SK-N-MC (cell line): ENCODE measurements at regions not wholly inside any gene's neighbourhood (a gene's known extent, or its start where the extent isn't known, plus 50 kb on each side); places are given as distances from the start of the nearest gene placed in this dataset.

ENCODE experiments used
- DNase-seq: peaks from one replicate; pipeline ENCODE4 v3.0.0-alpha.2; 2011; ENCODE audit warnings: low read depth, low spot score
- H3K27ac ChIP-seq: fragments of 200-600 bp; sonication (generic); 2 replicates; pipeline ENCODE4 v1.5.1; 2016; ENCODE audit warnings: mixed run types
- H3K36me3 ChIP-seq: fragments of 200-600 bp; sonication (generic); 2 replicates; pipeline ENCODE4 v1.6.1; 2017; ENCODE audit warnings: antibody characterized with exemption, low read length, mixed read lengths; ENCODE audit not compliant: insufficient read depth
- H3K4me3 ChIP-seq: fragments of 200-600 bp; sonication (generic); 2 replicates; pipeline ENCODE4 v1.5.1; 2016
- H3K9ac ChIP-seq: fragments of 200-600 bp; sonication (generic); 2 replicates; pipeline ENCODE4 v1.8.0; 2017; ENCODE audit warnings: mixed run types, mixed read lengths; ENCODE audit not compliant: insufficient read length
- H3K9me3 ChIP-seq: fragments of 200-600 bp; sonication (generic); 2 replicates; pipeline ENCODE4 v1.6.1; 2017; ENCODE audit warnings: low read depth, mild to moderate bottlenecking, antibody characterized with exemption, low read length, moderate library complexity, mixed read lengths
- EZH2 ChIP-seq: fragments of 200-600 bp; sonication (generic); IDR thresholded peaks from one replicate; pipeline ENCODE4 v1.6.1; 2017; ENCODE audit warnings: antibody characterized with exemption
- FOXP2 ChIP-seq: optimal IDR thresholded peaks from 2 replicates; pipeline ENCODE3; 2011; ENCODE audit warnings: mild to moderate bottlenecking, moderate library complexity; ENCODE audit not compliant: insufficient read depth; ENCODE audit errors: extremely low read length, control extremely low read depth
- POLR2AphosphoS5 ChIP-seq: IDR thresholded peaks from 2 replicates; pipeline ENCODE4 v1.6.1; 2012; ENCODE audit warnings: mild to moderate bottlenecking, low read depth, low read length, borderline replicate concordance

DNA sequence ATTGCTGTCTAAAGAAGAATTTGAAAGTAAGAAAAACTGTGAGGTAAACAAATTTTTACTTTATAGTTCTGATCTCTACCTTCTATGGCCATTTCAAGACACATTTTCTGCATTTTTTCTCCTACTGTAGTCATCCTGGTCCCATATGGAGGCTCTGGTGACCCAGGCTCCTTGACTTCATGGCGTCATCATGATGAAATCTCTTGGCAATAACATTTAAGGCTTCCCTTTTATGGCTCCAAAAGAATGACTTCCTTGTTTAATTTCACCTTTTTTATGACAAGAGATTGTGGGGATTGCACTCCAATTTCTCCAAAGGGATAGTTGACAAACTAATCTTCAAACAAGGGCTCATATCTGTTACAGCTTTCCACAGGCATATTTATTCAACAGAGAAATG lies 143.0 kb upstream of the SCN7A start:
- no peaks in the 10 kb centered on the region for H3K9me3 ChIP-seq
- no peaks in the 10 kb centered on the region for H3K36me3 ChIP-seq
- H3K9ac ChIP-seq = no peak overlapping the region
- DNase-seq = no peak
- H3K4me3 ChIP-seq = no peak overlapping the region
- TF ChIP-seq EZH2 (no peak), FOXP2 (no peak), POLR2AphosphoS5 (no peak)
- no peak overlapping the region for H3K27ac ChIP-seq

DNA sequence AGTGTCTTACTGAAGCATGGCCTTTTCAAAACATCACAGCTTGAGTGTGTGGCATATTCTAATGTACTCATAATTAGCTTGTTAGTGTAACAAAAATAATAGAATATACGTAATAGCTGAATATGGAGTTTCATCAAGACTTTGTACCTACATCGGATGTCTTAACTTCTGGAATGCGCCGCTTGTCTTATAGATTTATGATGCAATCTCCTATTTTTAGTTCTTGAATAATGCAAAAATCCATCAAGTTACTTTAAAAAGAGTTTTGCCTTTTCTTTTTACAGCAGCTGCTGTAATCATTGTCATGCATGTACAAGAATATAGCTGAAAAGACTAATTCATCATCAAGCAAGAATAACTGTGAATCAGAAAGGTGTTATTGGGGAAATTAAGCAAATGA lies 140.7 kb upstream of the SCN7A start:
- no peak for TF ChIP-seq POLR2AphosphoS5
- no peak for DNase-seq
- Histone ChIP-seq H3K36me3 (no peaks in the 10 kb centered on the region), H3K27ac (no peak overlapping the region), H3K9me3 (no peaks in the 10 kb centered on the region), H3K9ac (no peak overlapping the region), H3K4me3 (no peak overlapping the region)

DNA sequence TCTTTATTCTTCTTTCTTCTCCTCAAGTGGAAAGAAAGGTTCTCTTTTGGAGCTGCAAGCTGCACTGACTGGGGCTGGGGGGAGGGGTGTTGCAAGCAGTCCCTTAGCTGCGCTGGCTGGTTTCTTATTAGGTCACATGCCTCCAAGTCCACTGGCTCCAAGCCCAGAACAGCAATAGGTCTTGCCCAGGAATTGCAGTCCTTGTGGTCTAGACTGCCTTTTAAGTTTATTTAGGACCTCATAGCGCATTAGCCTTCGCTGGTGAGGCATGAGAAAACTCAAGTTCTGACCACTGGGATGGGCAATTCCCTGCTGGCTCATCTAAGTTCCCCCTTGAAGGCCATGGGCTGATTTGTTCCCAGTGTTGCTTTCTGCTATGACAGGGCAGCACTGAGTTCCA lies 138.6 kb upstream of the SCN7A start:
- H3K36me3 ChIP-seq = no peaks in the 10 kb centered on the region
- no peak overlapping the region for H3K9ac ChIP-seq
- TF ChIP-seq EZH2 (no peak), POLR2AphosphoS5 (no peak), FOXP2 (no peak)
- DNase-seq = no peak
- H3K27ac ChIP-seq = no peak overlapping the region
- no peaks in the 10 kb centered on the region for H3K9me3 ChIP-seq
- no peak overlapping the region for H3K4me3 ChIP-seq

DNA sequence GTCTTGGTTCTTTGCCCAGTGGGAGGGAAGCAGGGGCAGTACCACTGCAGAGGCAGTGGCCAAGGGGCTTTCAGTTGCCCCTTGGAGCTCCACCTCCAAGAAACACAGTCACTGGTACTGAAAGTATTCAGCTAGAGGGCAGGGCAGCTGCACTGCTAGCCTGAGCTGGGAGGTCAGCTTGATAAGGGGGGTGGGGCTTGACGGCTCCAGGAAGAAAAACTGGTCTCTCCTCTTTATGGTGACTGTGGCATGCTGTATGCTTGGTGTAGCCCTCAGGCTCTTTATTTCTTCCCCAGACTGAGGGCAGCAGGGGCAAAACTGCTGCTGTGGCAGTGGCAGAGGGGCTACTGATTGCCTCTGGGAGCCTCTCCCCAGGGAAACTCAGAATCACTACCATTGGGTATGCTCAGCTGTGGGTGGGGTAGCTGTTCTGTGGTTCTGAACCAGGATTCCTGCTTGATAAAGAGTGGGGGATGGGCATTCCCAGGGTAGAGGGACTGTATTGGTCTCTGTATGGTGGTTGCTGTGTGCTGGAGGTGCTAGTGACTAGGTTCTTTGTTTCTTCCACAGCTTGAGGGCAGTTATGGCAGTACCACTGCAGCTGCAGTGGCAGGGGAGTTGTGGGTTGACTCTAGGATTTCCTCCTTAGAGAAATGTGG lies 134.6 kb upstream of the SCN7A start:
- no peaks in the 10 kb centered on the region for H3K36me3 ChIP-seq
- no peak for TF ChIP-seq FOXP2
- TF ChIP-seq EZH2 = no peak
- no peak for TF ChIP-seq POLR2AphosphoS5
- DNase-seq = no peak
- peaks cover 2% of the 10 kb centered on the region; the same call in 1 of the 2 replicates for H3K9me3 ChIP-seq
- H3K9ac ChIP-seq = no peak overlapping the region
- no peak overlapping the region for H3K27ac ChIP-seq
- no peak overlapping the region for H3K4me3 ChIP-seq

DNA sequence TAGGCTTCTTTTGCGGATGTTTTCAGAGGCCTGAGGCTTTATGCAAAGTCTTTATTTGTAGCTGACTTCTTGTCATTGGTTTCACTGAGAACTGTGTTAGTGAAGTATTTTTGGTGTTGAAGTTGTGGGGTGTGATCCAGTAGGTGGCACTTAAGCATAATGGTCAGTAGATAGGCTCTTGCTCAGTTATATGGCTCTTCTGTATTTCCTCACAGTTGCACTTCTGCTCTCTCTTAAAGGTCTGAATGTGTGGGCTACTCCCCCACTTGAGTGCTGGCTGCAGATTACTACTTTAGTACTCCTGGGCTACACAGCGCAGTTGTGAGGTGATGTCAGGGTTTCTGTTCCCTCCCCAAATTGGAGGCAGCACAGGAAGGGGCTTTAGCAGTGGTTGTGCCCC lies 133.8 kb upstream of the SCN7A start:
- no peak overlapping the region for H3K9ac ChIP-seq
- no peak overlapping the region for H3K27ac ChIP-seq
- H3K36me3 ChIP-seq = no peaks in the 10 kb centered on the region
- TF ChIP-seq EZH2 (no peak), POLR2AphosphoS5 (no peak), FOXP2 (no peak)
- H3K9me3 ChIP-seq = peaks cover 4% of the 10 kb centered on the region; the same call in 1 of the 2 replicates
- H3K4me3 ChIP-seq = no peak overlapping the region
- DNase-seq = no peak

DNA sequence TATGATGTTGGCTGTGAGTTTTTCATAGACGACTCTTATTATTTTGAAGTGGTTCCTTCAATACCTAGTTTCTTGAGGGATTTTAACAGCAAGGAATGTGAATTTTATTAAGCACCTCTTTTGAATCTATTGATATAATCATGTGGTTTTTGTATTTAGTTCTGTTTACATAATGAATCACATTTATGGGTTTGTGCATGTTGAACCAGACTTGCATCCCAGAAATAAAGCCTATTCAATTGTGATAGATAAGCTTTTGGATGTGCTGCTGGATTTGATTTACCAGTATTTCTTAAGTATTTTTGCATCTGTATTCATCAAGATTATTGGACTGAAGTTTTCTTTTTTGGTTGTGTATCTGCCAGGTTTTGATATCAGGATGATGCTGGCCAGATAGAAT lies 131.6 kb upstream of the SCN7A start:
- Histone ChIP-seq H3K36me3 (no peaks in the 10 kb centered on the region), H3K9ac (no peak overlapping the region), H3K9me3 (peaks cover 4% of the 10 kb centered on the region; the same call in 1 of the 2 replicates), H3K27ac (no peak overlapping the region), H3K4me3 (no peak overlapping the region)
- no peak for DNase-seq
- TF ChIP-seq FOXP2 = no peak
- no peak for TF ChIP-seq POLR2AphosphoS5
- TF ChIP-seq EZH2 = no peak

DNA sequence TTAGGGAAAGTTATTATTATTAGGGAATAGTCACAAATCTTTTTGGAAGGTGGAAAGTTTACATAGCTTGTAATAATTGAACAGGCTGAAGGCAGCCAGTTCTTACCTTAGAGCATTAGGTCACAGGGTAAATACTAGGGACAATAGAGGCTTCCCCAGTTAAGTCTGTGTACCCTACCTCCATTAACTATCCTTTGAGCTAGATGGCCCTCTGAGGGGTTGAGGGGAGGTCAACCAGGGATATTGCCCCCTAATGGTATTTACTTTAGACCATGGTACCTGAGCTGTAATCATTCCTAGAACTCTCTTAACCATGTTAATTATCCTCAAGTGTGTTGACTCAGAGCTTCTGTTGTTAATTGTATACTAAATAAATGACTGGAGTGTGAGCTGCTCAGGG lies 120.5 kb upstream of the SCN7A start:
- Histone ChIP-seq H3K4me3 (no peak overlapping the region), H3K27ac (no peak overlapping the region)
- DNase-seq = no peak

DNA sequence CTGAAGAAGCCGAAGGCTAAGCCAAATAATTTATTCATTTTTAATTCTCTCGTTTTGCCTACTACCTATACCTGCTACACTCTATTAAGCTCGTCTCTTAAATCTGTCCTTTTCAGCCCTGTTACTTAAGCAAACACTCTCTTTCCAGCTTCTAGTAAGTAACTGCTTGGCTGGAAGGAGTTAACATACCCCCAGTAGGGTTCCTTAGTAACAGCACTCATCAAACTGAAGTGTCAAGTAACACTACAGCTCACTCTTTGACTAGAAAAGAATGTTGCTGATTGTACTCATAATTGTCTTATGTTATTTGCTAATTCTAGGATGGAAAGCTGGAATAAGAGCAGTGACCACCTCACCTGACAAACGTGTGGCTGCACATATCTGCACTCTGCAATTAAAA lies 120.0 kb upstream of the SCN7A start:
- H3K27ac ChIP-seq = no peak overlapping the region
- TF ChIP-seq EZH2 = no peak
- no peak for TF ChIP-seq POLR2AphosphoS5
- no peak overlapping the region for H3K4me3 ChIP-seq
- peaks cover 5% of the 10 kb centered on the region; the same call in 1 of the 2 replicates for H3K9me3 ChIP-seq
- no peak overlapping the region for H3K9ac ChIP-seq
- no peak for DNase-seq
- no peaks in the 10 kb centered on the region for H3K36me3 ChIP-seq

More for the DNA sequence above, 120.5 kb upstream of the SCN7A start:
- Histone ChIP-seq H3K9me3 (peaks cover 5% of the 10 kb centered on the region; the same call in 1 of the 2 replicates), H3K36me3 (no peaks in the 10 kb centered on the region), H3K9ac (no peak overlapping the region)
- TF ChIP-seq POLR2AphosphoS5 = no peak
- TF ChIP-seq EZH2 = no peak
- no peak for TF ChIP-seq FOXP2

DNA sequence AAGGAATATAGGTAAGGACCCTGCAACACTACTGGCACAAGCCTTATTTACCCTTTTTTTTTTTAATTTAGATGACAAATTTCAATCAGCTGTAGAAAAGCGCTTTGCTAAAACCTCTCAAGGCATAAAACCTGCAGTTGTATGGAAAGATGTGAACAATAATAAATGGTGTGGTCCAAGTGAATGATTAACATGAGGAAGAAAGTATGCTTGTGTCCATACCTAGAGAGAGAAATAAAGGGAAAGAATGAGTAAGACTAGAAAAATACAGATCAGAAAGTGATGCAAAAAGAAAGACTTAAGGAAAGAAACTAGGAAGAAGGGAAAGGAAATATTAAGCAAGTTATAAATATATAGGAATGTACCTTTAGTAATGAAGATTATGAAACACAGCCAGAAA lies 119.2 kb upstream of the SCN7A start:
- Histone ChIP-seq H3K4me3 (no peak overlapping the region), H3K36me3 (no peaks in the 10 kb centered on the region), H3K27ac (no peak overlapping the region), H3K9me3 (peaks cover 5% of the 10 kb centered on the region; the same call in 1 of the 2 replicates), H3K9ac (no peak overlapping the region)
- no peak for DNase-seq
- no peak for TF ChIP-seq FOXP2
- no peak for TF ChIP-seq POLR2AphosphoS5
- no peak for TF ChIP-seq EZH2
